Mesenchymal stem cell (in vitro differentiated cells and primary cell): ENCODE measurements at regions not wholly inside any gene's neighbourhood (a gene's known extent, or its start where the extent isn't known, plus 50 kb on each side); places are given as distances from the start of the nearest gene placed in this dataset.
"Not testable (repeated sequence)": the region's sequence is repeated elsewhere in the genome, so short reads cannot be mapped to it uniquely, and the experiment has no call there.

Experiments used
- DNase-seq: peaks from one replicate; pipeline ENCODE4 v3.0.0-alpha.2; 2013
- H2AFZ ChIP-seq: one replicate; pipeline ENCODE4 v1.6.1; 2013; ENCODE audit warnings: low read depth, mild to moderate bottlenecking, control low read depth, inconsistent platforms, low read length, moderate library complexity
- H2AK5ac ChIP-seq: 2 replicates; pipeline ENCODE4 v1.6.1; 2013; ENCODE audit warnings: low read length, moderate library complexity, mild to moderate bottlenecking, inconsistent platforms; ENCODE audit not compliant: severe bottlenecking
- H2BK120ac ChIP-seq: one replicate; pipeline ENCODE4 v1.6.1; 2013; ENCODE audit warnings: low read depth, mild to moderate bottlenecking, inconsistent platforms, low read length, moderate library complexity
- H2BK12ac ChIP-seq, 2 experiments: one replicate each; pipeline ENCODE4 v1.6.1; 2013; ENCODE audit warnings: inconsistent platforms in 2 of 2, low read length in 2 of 2, mild to moderate bottlenecking in 2 of 2, moderate library complexity in 2 of 2, control low read depth in 1 of 2
- H2BK15ac ChIP-seq: one replicate; pipeline ENCODE4 v1.6.1; 2013; ENCODE audit warnings: mild to moderate bottlenecking, low read depth, inconsistent platforms; ENCODE audit not compliant: poor library complexity, severe bottlenecking
- H2BK5ac ChIP-seq: 2 replicates; pipeline ENCODE4 v1.6.1; 2013; ENCODE audit warnings: low read depth, mild to moderate bottlenecking, low read length, control low read depth, inconsistent platforms; ENCODE audit not compliant: poor library complexity, severe bottlenecking
- H3K14ac ChIP-seq, 2 experiments: one replicate each; pipeline ENCODE4 v1.6.1; 2013; ENCODE audit warnings: inconsistent platforms in 2 of 2, low read length in 2 of 2, control low read depth in 1 of 2, mild to moderate bottlenecking in 1 of 2, moderate library complexity in 1 of 2
- H3K18ac ChIP-seq, 2 experiments: one replicate each; pipeline ENCODE4 v1.6.1; 2013; ENCODE audit warnings: inconsistent platforms in 2 of 2, low read length in 2 of 2, control low read depth in 1 of 2, low read depth in 1 of 2, mild to moderate bottlenecking in 1 of 2
- H3K23ac ChIP-seq, 2 experiments: one replicate each; pipeline ENCODE4 v1.6.1; 2013; ENCODE audit warnings: inconsistent platforms in 2 of 2, low read length in 2 of 2, mild to moderate bottlenecking in 2 of 2, moderate library complexity in 2 of 2, control low read depth in 1 of 2
- H3K27ac ChIP-seq: 2 replicates; pipeline ENCODE4 v1.5.1; 2013; ENCODE audit warnings: mild to moderate bottlenecking, moderate library complexity, low read length, control low read depth, inconsistent platforms; ENCODE audit not compliant: poor library complexity, severe bottlenecking
- H3K27me3 ChIP-seq, 2 experiments: 2 replicates each; pipeline versions ENCODE4 v1.6.1 to v1.7.0; 2013; ENCODE audit warnings: low read length in 2 of 2, mild to moderate bottlenecking in 2 of 2, moderate library complexity in 2 of 2, control low read depth in 1 of 2, inconsistent platforms in 1 of 2; ENCODE audit not compliant: control insufficient read depth in 1 of 2, insufficient read depth in 1 of 2
- H3K36me3 ChIP-seq, 2 experiments: 2 replicates each; pipeline versions ENCODE4 v1.6.1 to v1.7.0; 2013; ENCODE audit warnings: low read length in 2 of 2, control low read depth in 1 of 2, inconsistent platforms in 1 of 2, low read depth in 1 of 2, mild to moderate bottlenecking in 1 of 2; ENCODE audit not compliant: insufficient read depth in 2 of 2, control insufficient read depth in 1 of 2
- H3K4ac ChIP-seq, 2 experiments: one replicate each; pipeline ENCODE4 v1.6.1; 2013; ENCODE audit warnings: inconsistent platforms in 2 of 2, low read length in 2 of 2, mild to moderate bottlenecking in 2 of 2, moderate library complexity in 2 of 2, control low read depth in 1 of 2, low read depth in 1 of 2
- H3K4me1 ChIP-seq: 2 replicates; pipeline ENCODE4 v1.6.1; 2013; ENCODE audit warnings: low read depth, low read length, control low read depth; ENCODE audit not compliant: control insufficient read depth, insufficient read depth
- H3K4me2 ChIP-seq: 2 replicates; pipeline ENCODE4 v1.6.1; 2013; ENCODE audit warnings: low read length, mild to moderate bottlenecking, inconsistent platforms; ENCODE audit not compliant: poor library complexity, severe bottlenecking
- H3K4me3 ChIP-seq, 2 experiments: 2 replicates each; pipeline versions ENCODE4 v1.5.1 to v1.7.0; 2013; ENCODE audit warnings: low read length in 2 of 2, mild to moderate bottlenecking in 2 of 2, control low read depth in 1 of 2, low read depth in 1 of 2; ENCODE audit not compliant: insufficient read depth in 1 of 2
- H3K79me1 ChIP-seq: replicated peaks from 2 replicates; pipeline ENCODE4 v1.6.1; 2013; ENCODE audit warnings: mild to moderate bottlenecking, control low read depth, low read length, inconsistent platforms; ENCODE audit not compliant: poor library complexity, severe bottlenecking
- H3K9ac ChIP-seq: 2 replicates; pipeline ENCODE4 v1.7.0; 2013; ENCODE audit warnings: mild to moderate bottlenecking, low read length, moderate library complexity
- H3K9me3 ChIP-seq: 2 replicates; pipeline ENCODE4 v1.7.0; 2013; ENCODE audit warnings: mild to moderate bottlenecking, low read length; ENCODE audit not compliant: control insufficient read depth
- H4K8ac ChIP-seq: one replicate; pipeline ENCODE4 v1.6.1; 2013; ENCODE audit warnings: inconsistent platforms, mild to moderate bottlenecking, low read length, moderate library complexity
- H4K91ac ChIP-seq: one replicate; pipeline ENCODE4 v1.6.1; 2013; ENCODE audit warnings: mild to moderate bottlenecking, low read length, inconsistent platforms
- WGBS: methylation state at CpG from one replicate; pipeline ENCODE4 v1.1.7; 2013; ENCODE audit warnings: mixed read lengths; 5-methylcytosine and 5-hydroxymethylcytosine counted together

GRCh38 chr17:34082404-34082803 lies 172.7 kb upstream of the CCL2 start:
- no peaks in the 10 kb centered on the region for H3K4me1 ChIP-seq
- H2BK120ac ChIP-seq = no peak overlapping the region
- H3K18ac ChIP-seq = no peak overlapping the region
- H3K9me3 ChIP-seq = no peaks in the 10 kb centered on the region
- H2BK12ac ChIP-seq = no peak overlapping the region
- no peak overlapping the region for H3K4ac ChIP-seq
- H4K8ac ChIP-seq = no peak overlapping the region
- H3K14ac ChIP-seq = no peak overlapping the region
- H2BK15ac ChIP-seq = no peak overlapping the region
- peaks cover 0 to 23% of the 10 kb centered on the region in 2 experiments for H3K27me3 ChIP-seq
- no peak for DNase-seq
- no peak overlapping the region for H2AFZ ChIP-seq
- no peaks in the 10 kb centered on the region for H3K36me3 ChIP-seq
- no peak overlapping the region for H2BK5ac ChIP-seq
- H3K27ac ChIP-seq = no peak overlapping the region
- no peak overlapping the region for H3K9ac ChIP-seq
- H3K23ac ChIP-seq = no peak overlapping the region
- no peak overlapping the region for H3K4me2 ChIP-seq
- WGBS = 85% methylated on average over 3 of the region's 3 CpGs
- H3K4me3 ChIP-seq = no peak overlapping the region
- no peak overlapping the region for H4K91ac ChIP-seq
- H3K79me1 ChIP-seq = no peaks in the 10 kb centered on the region
- no peak overlapping the region for H2AK5ac ChIP-seq

GRCh38 chr17:34089042-34089441 lies 166.0 kb upstream of the CCL2 start:
- H3K14ac ChIP-seq, H4K8ac ChIP-seq, H3K27ac ChIP-seq, H2BK12ac ChIP-seq, H3K9me3 ChIP-seq, H3K4me3 ChIP-seq, H3K79me1 ChIP-seq, H3K4ac ChIP-seq, H2BK120ac ChIP-seq, H2AFZ ChIP-seq, H3K4me1 ChIP-seq, H2AK5ac ChIP-seq, H3K23ac ChIP-seq, DNase-seq, H2BK15ac ChIP-seq, H3K27me3 ChIP-seq, H4K91ac ChIP-seq, H3K36me3 ChIP-seq, H3K9ac ChIP-seq, H3K18ac ChIP-seq, H2BK5ac ChIP-seq, H3K4me2 ChIP-seq: not testable (repeated sequence)
- 95% methylated on average over 2 of the region's 5 CpGs for WGBS

GRCh38 chr17:34090593-34090992 lies 164.5 kb upstream of the CCL2 start:
- H2BK15ac ChIP-seq = no peak overlapping the region
- H3K9ac ChIP-seq = no peak overlapping the region
- no peak overlapping the region for H3K4me3 ChIP-seq
- no peak overlapping the region for H4K91ac ChIP-seq
- no peak overlapping the region for H3K14ac ChIP-seq
- no peak overlapping the region for H3K23ac ChIP-seq
- H3K36me3 ChIP-seq = no peaks in the 10 kb centered on the region
- DNase-seq = no peak
- no peaks in the 10 kb centered on the region for H3K9me3 ChIP-seq
- no peaks in the 10 kb centered on the region for H3K27me3 ChIP-seq
- H3K4me1 ChIP-seq = no peaks in the 10 kb centered on the region
- no peak overlapping the region for H4K8ac ChIP-seq
- no peak overlapping the region for H3K27ac ChIP-seq
- WGBS = no CpG with 5 or more reads among the region's 1 CpG
- no peak overlapping the region for H2AFZ ChIP-seq
- no peaks in the 10 kb centered on the region for H3K79me1 ChIP-seq
- no peak overlapping the region for H2BK120ac ChIP-seq
- H2BK12ac ChIP-seq = no peak overlapping the region
- H2BK5ac ChIP-seq = no peak overlapping the region
- H2AK5ac ChIP-seq = no peak overlapping the region
- no peak overlapping the region for H3K4ac ChIP-seq
- H3K18ac ChIP-seq = no peak overlapping the region
- no peak overlapping the region for H3K4me2 ChIP-seq

GRCh38 chr17:34091975-34092374 lies 163.1 kb upstream of the CCL2 start:
- Histone ChIP-seq H3K4me1 (no peaks in the 10 kb centered on the region), H3K36me3 (no peaks in the 10 kb centered on the region), H2BK12ac (no peak overlapping the region), H2BK15ac (no peak overlapping the region), H3K79me1 (no peaks in the 10 kb centered on the region), H3K4me3 (no peak overlapping the region), H2AK5ac (no peak overlapping the region), H3K18ac (no peak overlapping the region), H3K9me3 (no peaks in the 10 kb centered on the region), H4K8ac (no peak overlapping the region), H2AFZ (no peak overlapping the region), H3K27me3 (no peaks in the 10 kb centered on the region), H2BK120ac (no peak overlapping the region), H4K91ac (no peak overlapping the region), H2BK5ac (no peak overlapping the region), H3K23ac (no peak overlapping the region), H3K9ac (no peak overlapping the region), H3K27ac (no peak overlapping the region), H3K4me2 (no peak overlapping the region), H3K4ac (no peak overlapping the region), H3K14ac (no peak overlapping the region)
- no peak for DNase-seq
- WGBS = 65% methylated on average over 2 of the region's 3 CpGs
